ENCODE measurements at regions not wholly inside any gene's neighbourhood (a gene's known extent, or its start where the extent isn't known, plus 50 kb on each side); places are given as distances from the start of the nearest gene placed in this dataset.

GRCh38 chr4:37737466-37737865 is 51.3 kb upstream of the RELL1 start:
- DNase-seq (ENCODE audit: low read depth) = peak; percentile 83

Data from M059J (cell line).